ENCODE measurements at regions not wholly inside any gene's neighbourhood (a gene's known extent, or its start where the extent isn't known, plus 50 kb on each side); places are given as distances from the start of the nearest gene placed in this dataset.

DNA sequence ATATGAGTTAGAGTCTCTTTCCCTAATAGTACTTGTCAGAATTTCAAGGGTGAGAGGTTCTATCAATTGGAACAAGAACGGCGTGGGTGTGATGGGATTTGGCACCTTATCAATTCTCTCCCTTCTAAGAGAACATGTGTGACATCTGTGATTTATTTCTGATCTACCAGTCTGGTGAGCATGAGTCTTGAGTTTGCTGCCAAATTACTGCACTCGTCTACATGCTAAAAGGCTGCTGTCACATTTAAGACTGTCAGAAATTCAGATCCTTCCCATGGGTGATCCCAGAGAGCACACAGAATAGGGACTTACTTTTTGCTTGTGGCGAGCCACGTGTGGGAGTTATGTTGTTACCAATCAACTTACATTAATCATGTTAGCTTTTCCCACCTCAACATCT, 370.2 kb upstream of the SASH1 start:
- TF ChIP-seq, protein P1, sequence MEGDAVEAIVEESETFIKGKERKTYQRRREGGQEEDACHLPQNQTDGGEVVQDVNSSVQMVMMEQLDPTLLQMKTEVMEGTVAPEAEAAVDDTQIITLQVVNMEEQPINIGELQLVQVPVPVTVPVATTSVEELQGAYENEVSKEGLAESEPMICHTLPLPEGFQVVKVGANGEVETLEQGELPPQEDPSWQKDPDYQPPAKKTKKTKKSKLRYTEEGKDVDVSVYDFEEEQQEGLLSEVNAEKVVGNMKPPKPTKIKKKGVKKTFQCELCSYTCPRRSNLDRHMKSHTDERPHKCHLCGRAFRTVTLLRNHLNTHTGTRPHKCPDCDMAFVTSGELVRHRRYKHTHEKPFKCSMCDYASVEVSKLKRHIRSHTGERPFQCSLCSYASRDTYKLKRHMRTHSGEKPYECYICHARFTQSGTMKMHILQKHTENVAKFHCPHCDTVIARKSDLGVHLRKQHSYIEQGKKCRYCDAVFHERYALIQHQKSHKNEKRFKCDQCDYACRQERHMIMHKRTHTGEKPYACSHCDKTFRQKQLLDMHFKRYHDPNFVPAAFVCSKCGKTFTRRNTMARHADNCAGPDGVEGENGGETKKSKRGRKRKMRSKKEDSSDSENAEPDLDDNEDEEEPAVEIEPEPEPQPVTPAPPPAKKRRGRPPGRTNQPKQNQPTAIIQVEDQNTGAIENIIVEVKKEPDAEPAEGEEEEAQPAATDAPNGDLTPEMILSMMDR (IDR thresholded peaks at IDR 0.05; ENCODE audit: low read length), result no peak
- TF ChIP-seq EZH2 (IDR thresholded peaks at IDR 0.05; ENCODE audit: borderline replicate concordance, low read length), result no peak

Measured in OCI-LY1 (cell line).